Thoracic aorta (tissue), 2 donors: ENCODE measurements at regions not wholly inside any gene's neighbourhood (a gene's known extent, or its start where the extent isn't known, plus 50 kb on each side); places are given as distances from the start of the nearest gene placed in this dataset.

Source experiments
- ATAC-seq: fragments of 150-250 bp; one replicate; pipeline ENCODE4 v1.8.0; 2017; ENCODE audit warnings: low read depth; ENCODE audit not compliant: insufficient number of reproducible peaks, low FRiP score
- DNase-seq: peaks from one replicate; pipeline ENCODE4 v3.0.0-alpha.2; 2020; ENCODE audit warnings: low spot score
- H3K27ac ChIP-seq, 2 donors: fragments of 200-600 bp; sonication (generic); 1 replicate in 1 of 2; 2 replicates in 1 of 2; pipeline ENCODE4 v1.5.1; 2016; ENCODE audit warnings: mild to moderate bottlenecking in 2 of 2, moderate library complexity in 2 of 2
- H3K27me3 ChIP-seq: fragments of 200-600 bp; sonication (generic); replicated peaks from 2 replicates; pipeline ENCODE4 v1.6.0; 2016; ENCODE audit warnings: mild to moderate bottlenecking; ENCODE audit not compliant: insufficient read depth
- H3K36me3 ChIP-seq: fragments of 200-600 bp; sonication (generic); one replicate; pipeline ENCODE4 v1.5.1; 2016
- H3K4me1 ChIP-seq, 2 donors: fragments of 200-600 bp; sonication (generic); 1 replicate in 1 of 2; 2 replicates in 1 of 2; pipeline versions ENCODE4 v1.5.1 to v1.6.0; 2016; ENCODE audit warnings: low read depth in 2 of 2, mild to moderate bottlenecking in 1 of 2; ENCODE audit not compliant: control insufficient read depth in 1 of 2
- H3K4me3 ChIP-seq: fragments of 200-600 bp; sonication (generic); 2 replicates; pipeline ENCODE4 v1.5.1; 2016; ENCODE audit warnings: mild to moderate bottlenecking
- H3K9me3 ChIP-seq: fragments of 200-600 bp; sonication (generic); 2 replicates; pipeline ENCODE4 v1.5.1; 2016
- CTCF ChIP-seq: fragments of 200-600 bp; sonication (generic); IDR thresholded peaks from one replicate; pipeline ENCODE4 v1.5.1; 2019; ENCODE audit warnings: antibody characterized with exemption

GRCh38 chr18:61209801-61210200 lies 123.4 kb upstream of the CDH20 start:
- no peak for DNase-seq

GRCh38 chr18:61216051-61216450 lies 117.2 kb upstream of the CDH20 start:
- no peak overlapping the region for H3K4me3 ChIP-seq
- H3K4me1 ChIP-seq = peaks cover 0 to 5% of the 10 kb centered on the region in 2 donors
- ATAC-seq (no peak), DNase-seq (no peak)
- H3K27ac ChIP-seq = no peak overlapping the region
- no peaks in the 10 kb centered on the region for H3K9me3 ChIP-seq
- no peak for TF ChIP-seq CTCF
- H3K27me3 ChIP-seq = no peaks in the 10 kb centered on the region
- no peaks in the 10 kb centered on the region for H3K36me3 ChIP-seq

More at GRCh38 chr18:61209801-61210200, 123.4 kb upstream of the CDH20 start:
- Histone ChIP-seq H3K9me3 (no peaks in the 10 kb centered on the region), H3K27ac (no peak overlapping the region), H3K4me3 (no peak overlapping the region), H3K4me1 (peaks cover 0 to 9% of the 10 kb centered on the region in 2 donors), H3K36me3 (no peaks in the 10 kb centered on the region), H3K27me3 (no peaks in the 10 kb centered on the region)
- TF ChIP-seq CTCF = no peak
- no peak for ATAC-seq

- no peaks in the 10 kb centered on the region for H3K4me1 ChIP-seq
- no peak for TF ChIP-seq CTCF
- no peak overlapping the region for H3K4me3 ChIP-seq
- H3K36me3 ChIP-seq = no peaks in the 10 kb centered on the region
- no peak overlapping the region for H3K27ac ChIP-seq
- H3K9me3 ChIP-seq = no peaks in the 10 kb centered on the region
- ATAC-seq (no peak), DNase-seq (no peak)
- no peaks in the 10 kb centered on the region for H3K27me3 ChIP-seq
Observed at GRCh38 chr18:61222206-61222605, 111.0 kb upstream of the CDH20 start.

- Histone ChIP-seq H3K4me1 (no peaks in the 10 kb centered on the region), H3K9me3 (no peaks in the 10 kb centered on the region), H3K27me3 (no peaks in the 10 kb centered on the region), H3K4me3 (no peak overlapping the region), H3K27ac (no peak overlapping the region), H3K36me3 (no peaks in the 10 kb centered on the region)
- DNase-seq (no peak), ATAC-seq (no peak)
- TF ChIP-seq CTCF = no peak
Observed at GRCh38 chr18:61225336-61225735, 107.9 kb upstream of the CDH20 start.

GRCh38 chr18:61236356-61237057 lies 96.7 kb upstream of the CDH20 start:
- no peak for TF ChIP-seq CTCF
- no peak for ATAC-seq
- no peaks in the 10 kb centered on the region for H3K27me3 ChIP-seq
- H3K27ac ChIP-seq = no peak overlapping the region
- no peak overlapping the region for H3K4me3 ChIP-seq
- no peak for DNase-seq
- no peaks in the 10 kb centered on the region for H3K36me3 ChIP-seq
- no peaks in the 10 kb centered on the region for H3K4me1 ChIP-seq
- no peaks in the 10 kb centered on the region for H3K9me3 ChIP-seq
